ENCODE measurements at regions not wholly inside any gene's neighbourhood (a gene's known extent, or its start where the extent isn't known, plus 50 kb on each side); places are given as distances from the start of the nearest gene placed in this dataset.
"Not testable (repeated sequence)": the region's sequence is repeated elsewhere in the genome, so short reads cannot be mapped to it uniquely, and the experiment has no call there.

GRCh38 chr1:164433818-164434170, 125.2 kb upstream of the PBX1 start:
- DNase-seq (ENCODE audit: low spot score), result no peak

DNA sequence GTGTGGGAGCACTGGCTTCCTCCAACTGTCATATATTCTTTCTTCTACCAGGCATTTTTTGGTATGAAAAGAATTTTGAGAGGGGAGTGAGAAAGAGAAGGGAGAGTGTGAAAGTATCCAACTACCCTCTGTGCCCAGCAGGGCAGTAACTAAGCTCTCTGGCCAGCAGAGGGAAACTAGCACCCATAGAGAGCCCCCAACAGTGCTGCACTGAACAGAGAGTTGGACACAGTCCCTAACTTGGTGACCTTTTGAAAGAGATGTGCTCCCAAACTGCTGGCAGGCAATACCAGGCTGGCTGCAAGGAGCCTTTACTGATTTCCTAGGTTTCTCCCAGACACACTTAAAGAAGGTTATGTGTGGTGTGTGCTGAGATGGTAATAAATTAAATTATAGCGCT, 118.8 kb upstream of the PBX1 start:
- no peak for DNase-seq (ENCODE audit: low spot score)

GRCh38 chr1:164443166-164443565, 115.8 kb upstream of the PBX1 start:
- DNase-seq (ENCODE audit: low spot score), result no peak

DNA sequence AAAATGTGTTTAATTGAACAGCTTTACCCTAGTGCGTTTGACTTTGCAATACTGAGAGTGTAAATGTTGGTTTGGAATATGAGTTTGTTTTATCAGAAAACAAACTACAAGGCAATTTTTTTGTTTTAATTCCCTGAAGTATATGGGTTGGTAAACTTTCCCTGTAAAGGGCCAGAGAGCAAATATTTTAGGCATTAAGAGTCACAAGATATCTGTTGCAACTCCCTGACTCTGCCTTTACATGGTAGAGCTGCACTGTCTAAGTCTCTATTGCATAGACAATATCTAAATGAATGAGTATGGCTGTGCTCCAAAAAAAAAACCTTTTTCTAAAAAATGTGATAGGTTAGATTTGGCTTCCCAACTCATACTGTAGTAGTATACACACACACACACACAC, 115.1 kb upstream of the PBX1 start:
- no peak for DNase-seq (ENCODE audit: low spot score)

- DNase-seq (ENCODE audit: low spot score), result no peak
These were observed 113.0 kb upstream of the PBX1 start for GRCh38 chr1:164446020-164446419.

GRCh38 chr1:164452549-164452948, 106.4 kb upstream of the PBX1 start:
- no peak for DNase-seq (ENCODE audit: low spot score)

- DNase-seq (ENCODE audit: low spot score), result no peak
These were observed 102.7 kb upstream of the PBX1 start for GRCh38 chr1:164456272-164456671.

DNA sequence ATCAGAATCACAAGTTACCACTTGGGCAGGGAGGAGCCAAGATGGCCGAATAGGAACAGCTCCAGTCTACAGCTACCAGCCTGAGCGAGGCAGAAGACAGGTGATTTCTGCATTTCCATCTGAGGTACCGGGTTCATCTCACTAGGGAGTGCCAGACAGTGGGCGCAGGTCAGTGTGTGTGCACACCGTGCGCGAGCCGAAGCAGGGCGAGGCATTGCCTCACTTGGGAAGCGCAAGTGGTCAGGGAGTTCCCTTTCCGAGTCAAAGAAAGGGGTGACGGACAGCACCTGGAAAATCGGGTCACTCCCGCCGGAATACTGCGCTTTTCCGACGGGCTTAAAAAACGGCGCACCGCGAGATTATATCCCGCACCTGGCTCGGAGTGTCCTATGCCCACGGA, 99.8 kb upstream of the PBX1 start:
- DNase-seq (ENCODE audit: low spot score), result not testable (repeated sequence)

GRCh38 chr1:164466001-164466421, 93.0 kb upstream of the PBX1 start:
- DNase-seq (ENCODE audit: low spot score), result no peak

GRCh38 chr1:164466429-164466828, 92.6 kb upstream of the PBX1 start:
- DNase-seq (ENCODE audit: low spot score), result no peak

DNA sequence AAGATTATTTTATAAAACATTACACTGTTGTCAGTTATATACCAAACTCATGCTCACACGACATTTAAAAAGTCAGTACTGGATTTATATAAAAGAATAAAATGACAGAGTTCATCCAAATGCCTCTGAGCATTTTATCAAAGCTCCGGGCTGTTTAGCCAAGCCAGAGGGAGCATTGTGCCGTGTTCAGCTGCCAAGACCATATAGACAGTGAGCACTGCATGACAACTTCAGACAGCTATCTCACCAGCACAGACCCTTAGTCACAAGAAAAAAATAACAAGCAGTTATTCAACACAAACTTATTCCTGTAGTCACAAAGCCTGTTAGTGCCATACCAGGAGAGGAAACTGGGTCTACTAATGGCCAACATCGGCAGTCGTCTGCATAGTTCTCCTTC, 88.0 kb upstream of the PBX1 start:
- DNase-seq (ENCODE audit: low spot score), result no peak

- no peak for DNase-seq (ENCODE audit: low spot score)
These were observed 86.1 kb upstream of the PBX1 start for GRCh38 chr1:164472841-164473240.

DNA sequence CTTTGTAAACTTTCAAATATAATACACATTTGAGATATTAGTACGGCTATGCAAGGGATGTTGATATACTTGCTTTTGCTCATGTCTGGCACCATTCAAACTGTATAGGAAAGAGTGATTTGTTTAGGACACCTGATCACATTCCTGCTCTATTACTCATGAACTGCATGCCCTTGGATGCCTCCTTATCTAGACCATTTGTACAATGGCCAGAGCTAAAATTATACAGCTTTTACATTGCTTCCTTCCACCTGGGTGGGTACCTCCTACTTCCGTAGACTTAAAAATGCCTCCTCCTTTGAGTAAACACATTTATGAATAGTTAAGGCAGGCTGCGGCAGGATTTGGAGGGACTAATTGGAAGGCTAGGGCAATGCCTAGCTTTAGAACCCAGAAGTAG, 85.4 kb upstream of the PBX1 start:
- no peak for DNase-seq (ENCODE audit: low spot score)

- DNase-seq (ENCODE audit: low spot score), result no peak
These were observed 83.2 kb upstream of the PBX1 start for GRCh38 chr1:164475834-164476233.

DNA sequence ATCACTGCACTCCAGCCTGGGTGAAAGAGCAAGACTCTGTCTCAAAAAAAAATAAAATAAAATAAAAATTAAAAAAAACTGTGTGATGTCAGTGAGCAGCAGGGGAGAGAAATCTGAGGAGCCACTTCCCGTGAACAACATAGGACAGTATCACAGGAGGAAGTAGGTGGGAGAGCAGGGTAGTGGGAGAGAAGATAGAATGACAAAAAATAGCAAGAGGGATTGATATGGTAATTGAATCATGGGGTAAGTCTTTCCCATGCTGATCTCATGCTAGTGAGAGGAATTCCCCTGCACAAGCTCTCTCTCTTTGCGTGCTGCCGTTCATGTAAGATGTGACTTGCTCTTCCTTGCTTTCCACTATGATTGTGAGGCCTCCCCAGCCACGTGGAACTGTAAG, 81.6 kb upstream of the PBX1 start:
- no peak for DNase-seq (ENCODE audit: low spot score)

GRCh38 chr1:164479242-164479641, 79.7 kb upstream of the PBX1 start:
- no peak for DNase-seq (ENCODE audit: low spot score)

- DNase-seq (ENCODE audit: low spot score), result no peak
These were observed 78.6 kb upstream of the PBX1 start for GRCh38 chr1:164480285-164480907.

GRCh38 chr1:164495905-164496304, 63.1 kb upstream of the PBX1 start:
- DNase-seq (ENCODE audit: low spot score), result no peak

- no peak for DNase-seq (ENCODE audit: low spot score)
These were observed 60.2 kb upstream of the PBX1 start for GRCh38 chr1:164498792-164499191.

DNA sequence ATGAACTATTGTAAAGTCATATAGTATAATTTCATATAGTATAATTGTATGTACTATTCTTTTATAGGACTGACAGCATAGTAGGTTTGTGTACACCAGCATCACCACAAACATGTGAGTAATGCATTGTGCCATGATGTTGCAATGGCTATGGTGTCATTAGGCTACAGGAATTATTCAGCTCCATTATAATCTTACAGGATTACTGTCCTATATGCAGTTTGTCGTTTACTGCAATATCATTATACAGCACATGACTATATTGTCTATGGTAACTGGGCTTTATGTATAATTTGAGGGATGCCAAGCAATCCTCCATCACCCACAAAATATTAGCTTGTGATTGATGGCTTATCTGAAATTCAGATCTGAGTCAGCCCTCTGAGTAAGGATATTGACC, 54.2 kb upstream of the PBX1 start:
- no peak for DNase-seq (ENCODE audit: low spot score)
